Skin epidermis (tissue), 12 donors: ENCODE measurements at regions not wholly inside any gene's neighbourhood (a gene's known extent, or its start where the extent isn't known, plus 50 kb on each side); places are given as distances from the start of the nearest gene placed in this dataset.

Experiments
- H3K27ac ChIP-seq, 21 experiments: fragments of 200-600 bp; sonication (generic) in 11 of 21; one replicate each; pipeline ENCODE4 v1.5.0; 2020; ENCODE audit warnings: mild to moderate bottlenecking in 3 of 21, inconsistent platforms in 2 of 21, moderate library complexity in 2 of 21
- H3K4me3 ChIP-seq, 7 experiments: fragments of 200-600 bp; sonication (generic) in 2 of 7; one replicate each; pipeline ENCODE4 v1.5.0; 2020; ENCODE audit warnings: inconsistent platforms in 2 of 7, mild to moderate bottlenecking in 2 of 7, moderate library complexity in 1 of 7

DNA sequence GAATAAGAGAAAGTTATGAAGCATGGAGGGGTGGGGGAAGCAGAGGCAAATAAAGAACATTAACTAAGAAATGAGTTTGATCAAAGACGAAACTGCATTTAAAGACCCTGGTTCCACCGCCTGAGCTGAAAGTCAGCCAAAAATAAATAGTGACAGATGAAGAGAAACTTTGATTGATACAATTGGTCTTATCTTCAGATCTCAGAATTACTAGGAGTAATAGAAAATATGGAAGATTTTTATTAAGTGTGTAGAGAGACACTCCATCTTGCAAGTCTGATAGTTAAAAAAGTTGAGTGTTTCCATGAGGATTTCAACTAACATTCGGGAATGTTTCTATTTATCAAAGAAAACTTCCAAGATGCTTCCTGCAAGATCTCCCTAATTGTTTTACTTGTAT is 418.2 kb upstream of the ADGRL2 start:
- Histone ChIP-seq H3K27ac (no peak overlapping the region), H3K4me3 (no peak overlapping the region)

DNA sequence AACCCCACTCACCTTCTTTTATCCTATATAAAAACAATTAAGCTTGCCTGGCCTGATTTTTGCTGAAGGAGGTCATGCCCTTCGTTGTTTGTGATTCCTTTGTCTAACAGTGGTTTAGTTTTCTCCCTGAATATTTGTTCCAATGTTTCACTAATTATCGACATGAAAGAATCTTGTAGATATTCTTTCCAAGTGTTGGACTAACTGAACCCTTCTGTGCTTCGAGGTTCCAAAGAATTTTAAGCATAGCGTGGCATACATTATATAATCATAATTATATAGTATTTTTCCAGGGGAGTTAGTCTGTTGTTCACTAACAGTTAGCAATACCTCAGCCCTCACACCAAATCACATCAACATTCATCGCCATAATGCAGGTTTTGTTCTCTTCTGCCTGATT is 418.9 kb upstream of the ADGRL2 start:
- H3K27ac ChIP-seq: no peak overlapping the region
- H3K4me3 ChIP-seq: no peak overlapping the region

DNA sequence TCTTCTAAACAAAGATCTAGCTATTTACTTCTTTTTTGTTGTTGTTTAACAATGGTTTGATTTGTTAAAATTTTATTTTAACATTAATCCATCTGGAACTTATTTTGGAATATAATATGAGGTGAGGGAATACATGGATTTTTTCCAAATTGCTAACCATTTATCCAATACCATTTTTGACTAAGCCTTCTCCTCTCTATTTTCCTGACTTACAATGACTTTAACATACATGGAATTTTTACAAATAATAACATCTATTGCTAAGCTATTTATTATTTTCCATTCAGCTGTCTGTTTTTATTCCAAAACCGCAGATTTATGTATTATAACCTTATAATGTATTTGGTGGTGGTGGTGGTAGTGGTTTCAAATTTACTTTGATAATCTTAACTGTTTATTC is 420.3 kb upstream of the ADGRL2 start:
- H3K27ac ChIP-seq: no peak overlapping the region
- H3K4me3 ChIP-seq: no peak overlapping the region

DNA sequence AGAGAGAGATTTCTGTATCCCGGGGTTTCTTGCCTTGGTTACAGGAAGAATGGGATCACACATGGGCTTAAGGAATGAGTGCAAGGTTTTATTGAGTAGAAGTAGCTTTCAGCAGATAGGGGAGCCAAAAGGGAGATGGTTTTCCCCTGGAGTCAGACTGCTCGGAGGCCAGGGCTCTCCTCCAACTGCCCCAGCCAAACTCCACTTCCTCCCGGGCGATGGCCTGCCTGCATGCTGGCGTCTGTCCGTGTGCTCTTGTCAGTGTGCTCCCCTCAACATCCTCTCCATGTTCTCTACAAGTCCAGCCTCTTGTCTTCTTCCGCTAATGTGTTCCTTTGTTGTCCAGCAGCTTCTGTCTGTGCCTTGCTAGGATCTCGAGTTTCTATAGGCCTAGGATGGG is 421.3 kb upstream of the ADGRL2 start:
- Histone ChIP-seq H3K4me3 (no peak overlapping the region), H3K27ac (no peak overlapping the region)

DNA sequence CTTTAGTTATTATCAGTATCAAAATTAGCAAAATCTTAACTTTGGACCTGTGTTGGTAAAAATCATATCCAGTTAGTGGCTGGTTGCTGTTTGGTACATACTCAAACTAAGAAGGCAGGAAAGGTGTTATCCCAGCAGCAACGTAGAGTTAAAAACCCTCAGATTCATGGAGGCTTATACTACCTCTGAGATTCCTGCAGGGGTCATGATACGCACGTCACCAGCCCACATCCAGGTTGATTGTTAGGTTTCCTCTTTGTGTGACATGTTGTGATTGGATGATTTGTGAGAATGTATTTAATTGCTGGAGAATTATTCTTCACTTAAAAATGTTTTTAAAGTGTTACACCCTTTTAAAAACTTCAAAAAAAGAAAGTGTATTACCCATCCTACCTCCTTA is 423.3 kb upstream of the ADGRL2 start:
- no peak overlapping the region for H3K4me3 ChIP-seq
- no peak overlapping the region for H3K27ac ChIP-seq

DNA sequence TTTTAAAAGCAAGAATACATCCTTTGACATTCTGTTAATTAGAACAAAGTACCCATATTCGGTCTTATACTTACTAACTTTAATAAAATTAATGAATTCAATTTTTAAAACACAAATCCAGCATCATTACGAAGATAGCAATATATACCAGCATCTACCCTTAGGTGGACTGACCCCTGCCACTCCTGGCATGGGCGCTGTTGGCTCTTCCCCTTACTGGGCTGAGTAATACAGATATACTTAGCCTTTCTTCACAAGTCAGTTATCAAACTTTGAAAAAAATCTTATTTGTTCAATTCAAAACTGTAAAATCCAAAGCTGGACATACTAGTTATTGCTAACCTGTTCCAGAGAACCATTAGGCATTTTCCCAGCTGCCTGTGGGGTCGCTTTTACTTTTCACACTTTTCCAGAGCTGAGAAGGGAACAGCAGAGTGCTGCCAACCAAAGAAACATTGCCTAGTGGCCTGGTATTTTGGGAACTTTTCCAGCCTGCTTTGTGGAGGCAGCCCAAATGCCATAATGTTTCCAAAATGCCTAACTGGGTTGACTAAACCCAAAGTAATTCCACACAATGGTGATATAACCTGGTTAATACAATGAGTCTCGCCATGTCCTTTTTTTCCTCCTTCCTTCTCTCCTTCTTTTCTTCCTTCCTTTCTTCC is 424.7 kb upstream of the ADGRL2 start:
- Histone ChIP-seq H3K4me3 (no peak overlapping the region), H3K27ac (no peak overlapping the region)

DNA sequence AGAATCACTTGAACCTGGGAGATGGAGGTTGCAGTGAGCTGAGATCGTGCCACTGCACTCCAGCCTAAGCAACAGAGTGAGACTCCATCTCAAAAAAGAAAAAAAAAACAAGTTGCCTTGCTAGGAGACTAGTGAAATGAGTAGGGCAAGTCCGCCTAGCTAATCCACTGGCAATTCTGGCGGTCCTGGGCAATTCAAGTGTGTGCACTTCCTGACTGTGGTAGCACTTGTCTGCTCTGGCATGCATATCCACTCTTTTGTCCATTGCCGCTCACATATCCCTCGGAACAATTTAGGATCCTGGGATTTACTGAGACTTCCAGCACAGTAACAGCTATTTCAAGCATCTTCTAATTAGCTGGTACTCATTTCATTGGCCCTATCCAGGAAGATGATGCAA is 426.3 kb upstream of the ADGRL2 start:
- H3K4me3 ChIP-seq: no peak overlapping the region

DNA sequence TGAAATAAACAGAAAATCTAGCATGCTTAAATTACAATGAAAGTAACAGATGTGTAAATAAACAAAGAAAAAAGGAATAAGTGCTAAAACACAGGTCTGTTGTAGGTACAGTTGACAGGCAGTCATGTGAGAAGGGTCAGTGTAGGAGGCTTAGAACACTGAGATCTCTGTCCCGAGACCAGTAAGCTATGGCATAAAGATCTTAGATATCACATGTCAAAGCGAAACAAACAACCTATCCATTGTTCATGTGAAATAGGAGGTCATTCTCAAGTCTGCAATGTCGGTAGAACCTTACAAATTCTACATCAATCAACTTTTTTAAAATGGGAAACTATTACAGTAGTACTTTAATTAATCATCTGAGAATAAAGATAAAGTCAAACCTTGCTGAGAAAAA is 428.9 kb upstream of the ADGRL2 start:
- Histone ChIP-seq H3K4me3 (no peak overlapping the region), H3K27ac (no peak overlapping the region)

More for the DNA sequence above, 426.3 kb upstream of the ADGRL2 start:
- H3K27ac ChIP-seq: no peak overlapping the region

DNA sequence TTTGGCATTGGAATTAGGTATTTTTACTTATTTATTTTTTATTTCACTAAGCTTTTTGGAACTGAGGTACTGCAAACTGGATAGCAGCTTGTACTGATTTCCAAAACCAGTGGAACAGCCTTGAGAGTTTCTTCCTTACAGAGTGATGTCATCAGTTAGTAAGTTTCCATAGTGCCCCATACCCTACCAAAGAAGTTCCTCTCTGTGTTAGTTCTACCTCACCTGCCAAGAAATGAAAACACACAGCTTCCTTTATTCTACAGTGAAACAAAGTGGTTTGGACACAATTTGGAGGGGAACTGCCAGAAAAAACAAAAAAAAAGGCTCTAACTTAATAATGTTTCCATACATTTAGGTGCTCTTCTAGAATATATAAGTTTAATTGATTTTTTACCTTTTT is 430.9 kb upstream of the ADGRL2 start:
- no peak overlapping the region for H3K4me3 ChIP-seq

DNA sequence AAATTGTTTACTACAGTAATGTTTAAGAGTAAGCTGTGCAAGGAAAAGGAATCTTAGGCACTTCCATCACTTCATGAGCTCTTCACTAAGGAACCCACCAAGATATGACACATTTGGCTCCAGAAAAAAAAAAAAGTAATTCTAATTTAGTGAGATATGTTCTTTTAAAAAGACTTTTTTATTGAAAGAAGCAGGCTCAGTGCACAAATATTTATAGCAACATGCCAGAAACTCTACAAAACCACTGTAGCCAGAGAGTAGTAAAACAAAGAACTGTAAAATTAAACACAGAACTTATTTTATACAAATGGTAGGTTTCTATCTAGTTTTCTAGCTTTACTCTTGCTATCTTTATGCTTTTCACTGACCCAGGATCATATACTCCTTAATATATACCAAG is 434.6 kb upstream of the ADGRL2 start:
- Histone ChIP-seq H3K27ac (no peak overlapping the region), H3K4me3 (no peak overlapping the region)

More for the DNA sequence above, 430.9 kb upstream of the ADGRL2 start:
- H3K27ac ChIP-seq: no peak overlapping the region

DNA sequence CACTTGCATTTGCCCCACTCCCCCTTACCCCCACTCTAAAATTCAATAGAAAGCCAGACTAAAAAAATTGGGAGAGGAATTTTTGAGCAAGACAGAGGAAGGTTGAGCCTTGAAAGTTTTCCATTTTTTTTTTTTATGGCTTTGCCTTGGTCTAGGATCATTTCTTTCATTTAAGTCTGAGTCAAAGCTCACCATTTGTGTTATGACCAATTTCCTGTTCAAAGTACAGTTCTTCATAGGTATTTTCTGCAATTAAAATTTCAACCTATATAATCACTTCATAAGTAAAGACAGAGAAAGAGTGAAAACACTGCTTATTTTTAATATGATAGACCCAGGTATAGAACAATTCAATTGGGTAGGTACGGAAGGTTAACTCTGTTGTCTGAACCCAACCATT is 436.6 kb upstream of the ADGRL2 start:
- Histone ChIP-seq H3K4me3 (no peak overlapping the region), H3K27ac (no peak overlapping the region)

DNA sequence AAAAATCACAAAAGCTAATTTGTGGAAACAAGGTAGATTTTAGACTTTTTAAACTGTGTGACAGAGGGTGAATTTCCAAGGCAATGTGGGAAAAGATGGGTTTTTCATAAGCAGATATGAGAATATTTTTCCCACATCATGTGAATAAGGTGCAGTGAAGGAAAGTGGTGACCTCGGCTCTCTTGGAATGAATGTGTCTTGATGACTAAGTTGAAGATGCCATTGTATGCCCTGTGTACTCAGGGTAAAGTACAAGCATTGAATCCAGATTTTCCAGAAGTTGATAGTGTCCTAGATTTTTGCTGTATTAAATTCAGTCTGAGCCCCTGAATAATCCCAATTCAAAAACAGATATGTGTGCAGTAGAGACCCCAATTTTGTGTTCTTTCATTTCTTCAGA is 442.6 kb upstream of the ADGRL2 start:
- H3K4me3 ChIP-seq: no peak overlapping the region
- no peak overlapping the region for H3K27ac ChIP-seq

DNA sequence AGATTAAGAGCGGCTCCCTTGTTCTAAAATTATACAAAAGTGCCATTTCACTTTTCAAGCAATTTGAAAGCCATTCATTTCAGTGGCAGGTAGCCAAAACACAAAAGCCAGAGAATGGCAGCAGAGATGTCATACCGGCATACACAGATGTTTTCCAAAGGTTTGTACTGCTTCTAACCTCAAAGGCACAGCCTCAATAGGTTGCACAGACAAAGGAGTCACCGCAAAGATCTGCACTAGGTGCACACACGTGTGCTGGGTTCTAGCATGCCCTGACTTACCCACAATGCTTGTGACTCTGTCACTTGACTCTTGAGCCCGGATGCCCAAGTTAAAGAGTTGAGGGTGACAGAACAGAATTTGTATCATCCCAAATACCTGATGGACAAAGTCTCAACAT is 448.9 kb upstream of the ADGRL2 start:
- Histone ChIP-seq H3K4me3 (no peak overlapping the region), H3K27ac (no peak overlapping the region)

DNA sequence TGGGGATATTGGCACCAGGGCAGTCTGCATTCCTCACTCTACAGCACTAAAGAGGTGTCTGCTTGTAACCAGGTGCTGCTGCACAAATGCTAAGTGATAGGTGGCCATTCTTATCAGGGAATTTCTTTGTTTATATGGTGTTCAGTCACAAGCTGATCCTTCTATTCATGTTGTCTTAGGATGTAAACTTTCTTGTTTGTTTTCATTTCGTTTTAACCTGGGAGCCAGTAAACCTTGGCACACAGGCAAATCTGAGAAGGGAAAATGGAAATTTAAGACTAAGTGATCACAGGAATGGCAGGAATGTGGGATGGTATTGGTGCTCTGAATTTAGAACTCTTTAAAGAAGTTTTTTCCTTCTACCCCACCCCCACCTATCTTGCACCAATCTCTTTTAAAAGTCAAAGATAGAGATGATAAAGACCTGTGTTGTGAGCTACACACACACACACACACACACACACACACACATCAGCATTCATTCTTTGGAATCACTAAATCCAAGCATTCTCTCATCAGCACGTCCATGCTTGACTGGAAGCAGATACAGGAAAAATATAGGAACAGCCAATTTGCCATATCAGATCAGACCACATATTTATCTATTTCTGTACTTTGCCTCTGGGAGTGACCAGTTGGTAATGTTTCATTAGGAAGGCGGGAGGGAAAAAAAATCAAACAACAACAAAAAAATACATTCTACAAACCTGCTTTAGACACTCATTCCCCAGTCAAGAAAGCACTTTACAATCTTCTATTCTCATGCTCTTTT is 451.4 kb upstream of the ADGRL2 start:
- Histone ChIP-seq H3K27ac (no peak overlapping the region), H3K4me3 (no peak overlapping the region)

DNA sequence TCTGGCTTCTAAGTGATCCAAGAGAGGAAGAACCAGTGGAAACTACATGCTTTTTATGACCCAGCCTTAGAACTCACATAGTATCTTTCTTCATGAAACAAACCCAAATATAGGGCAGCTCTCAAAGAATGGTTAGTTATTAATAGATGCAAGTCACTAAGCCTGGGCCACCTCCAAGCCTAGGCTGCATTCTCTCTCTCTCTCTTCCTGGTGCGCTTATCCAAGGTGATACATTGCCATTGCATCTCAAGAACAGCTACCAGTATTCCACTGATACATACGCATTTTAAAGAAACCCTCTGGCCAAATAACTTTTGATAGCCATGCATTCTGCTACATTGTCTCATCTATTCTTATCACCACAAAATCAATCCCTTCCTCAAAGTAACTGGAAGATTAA is 455.6 kb upstream of the ADGRL2 start:
- Histone ChIP-seq H3K4me3 (no peak overlapping the region), H3K27ac (no peak overlapping the region)

DNA sequence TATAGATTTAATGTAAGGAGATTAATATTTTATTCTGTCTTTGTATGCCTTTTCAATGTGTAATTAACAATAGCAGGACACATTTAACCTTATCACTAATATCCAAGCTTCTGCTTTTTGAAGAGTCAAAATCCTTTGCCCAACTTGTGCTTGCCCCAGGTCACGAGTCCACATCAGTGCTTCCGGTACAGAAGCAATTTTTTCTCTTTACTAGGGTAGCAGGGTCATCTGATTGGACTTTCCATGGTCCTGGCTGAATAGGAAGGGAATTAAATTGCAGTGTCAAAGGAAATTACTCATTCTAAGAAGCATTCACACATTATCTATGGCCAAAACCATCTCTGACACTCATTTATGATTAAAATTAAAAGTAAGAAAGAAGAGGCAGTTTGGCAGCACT is 460.5 kb upstream of the ADGRL2 start:
- Histone ChIP-seq H3K4me3 (no peak overlapping the region), H3K27ac (no peak overlapping the region)

DNA sequence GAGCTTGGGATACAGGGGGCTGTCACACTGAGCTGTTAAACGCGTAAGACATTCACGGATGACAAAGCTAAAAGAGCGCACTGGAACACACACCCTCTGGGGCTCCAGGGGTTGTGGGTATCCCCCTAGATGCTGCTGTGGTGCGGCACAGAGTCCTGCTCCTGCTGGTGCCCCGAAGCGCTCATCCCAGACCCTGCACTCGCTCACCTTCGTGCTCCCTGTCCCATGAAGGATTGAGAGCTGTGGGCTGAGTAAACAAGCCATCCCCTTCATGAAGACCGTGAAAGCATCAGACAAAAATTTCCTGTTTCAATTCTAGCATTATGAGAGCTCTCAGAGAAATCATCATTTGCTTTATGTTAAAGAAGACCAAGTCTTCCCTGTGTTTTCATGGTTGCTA is 463.5 kb upstream of the ADGRL2 start:
- H3K27ac ChIP-seq: no peak overlapping the region
- H3K4me3 ChIP-seq: no peak overlapping the region

DNA sequence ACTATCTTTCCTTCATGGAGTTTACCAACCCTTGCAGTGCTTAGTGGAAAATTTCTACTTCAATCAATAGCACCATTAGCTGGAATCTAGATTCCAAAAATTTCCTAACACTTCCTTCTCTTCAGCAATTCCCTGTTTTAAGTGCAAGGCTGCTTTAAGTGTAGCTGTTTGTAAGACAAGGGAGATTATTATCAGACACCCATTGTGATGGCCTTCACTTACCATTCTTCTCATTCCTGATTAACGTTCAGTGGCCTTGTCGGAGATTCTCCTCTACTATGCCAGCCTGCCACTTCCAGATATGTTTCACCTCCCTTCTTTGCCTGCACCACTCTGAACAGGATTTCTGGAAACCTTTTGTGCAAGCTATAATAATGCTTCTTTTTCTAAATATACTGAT is 464.9 kb upstream of the ADGRL2 start:
- no peak overlapping the region for H3K4me3 ChIP-seq
- H3K27ac ChIP-seq: no peak overlapping the region

DNA sequence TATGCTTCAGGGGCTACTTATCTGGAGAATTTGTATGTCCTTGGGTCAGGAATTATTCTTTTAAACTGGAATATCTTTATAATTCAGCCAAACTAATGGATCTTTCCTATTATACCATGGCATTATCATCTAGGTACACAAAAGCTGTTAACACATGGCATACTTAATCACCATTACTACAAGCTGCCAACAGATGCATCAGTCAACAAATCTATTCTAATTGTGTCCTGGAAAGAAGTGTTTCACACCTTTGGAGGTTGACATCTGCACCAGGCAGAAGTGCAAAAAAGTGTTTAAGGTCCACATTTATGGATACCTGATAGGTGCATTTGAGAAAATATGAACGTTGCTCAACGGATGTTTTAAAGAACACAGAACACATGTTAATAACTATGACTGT is 470.2 kb upstream of the ADGRL2 start:
- H3K27ac ChIP-seq: no peak overlapping the region
- H3K4me3 ChIP-seq: no peak overlapping the region

DNA sequence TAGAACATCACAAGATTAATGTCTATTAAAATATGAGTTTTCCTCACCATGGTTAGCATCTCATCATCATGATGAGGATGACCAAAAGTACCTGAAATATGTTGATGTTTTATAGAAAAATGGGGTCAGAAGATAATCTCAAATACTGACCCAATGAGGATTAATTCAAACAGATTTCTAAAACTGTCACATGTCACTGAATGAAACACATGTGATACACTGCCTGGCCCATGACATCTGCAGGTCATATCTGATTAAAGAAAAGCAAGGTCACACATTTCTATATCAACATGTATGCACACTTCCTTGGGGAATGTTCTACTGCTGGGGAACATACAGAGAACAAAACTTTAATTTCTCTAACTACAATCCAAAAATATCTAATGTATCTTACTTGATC is 470.6 kb upstream of the ADGRL2 start:
- H3K4me3 ChIP-seq: no peak overlapping the region
- H3K27ac ChIP-seq: no peak overlapping the region

DNA sequence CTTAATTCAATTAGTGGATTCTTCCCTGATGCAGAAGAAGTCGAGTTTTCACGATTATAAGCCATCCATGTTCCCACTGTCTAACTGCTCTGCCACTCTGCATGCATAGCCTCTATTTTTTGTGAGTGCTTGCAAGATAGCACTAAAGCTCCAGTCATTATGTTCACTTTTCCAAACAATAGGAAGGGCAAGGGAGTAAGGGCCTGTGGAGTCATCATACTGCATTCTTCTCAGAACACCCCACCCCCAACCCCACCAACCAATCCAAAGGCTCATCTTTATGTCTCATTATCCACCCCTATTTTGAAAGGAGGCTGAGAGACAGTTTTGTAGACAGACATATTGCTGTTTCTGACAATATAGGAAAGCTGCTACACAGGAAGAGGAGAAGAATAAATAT is 471.7 kb upstream of the ADGRL2 start:
- Histone ChIP-seq H3K4me3 (no peak overlapping the region), H3K27ac (no peak overlapping the region)

DNA sequence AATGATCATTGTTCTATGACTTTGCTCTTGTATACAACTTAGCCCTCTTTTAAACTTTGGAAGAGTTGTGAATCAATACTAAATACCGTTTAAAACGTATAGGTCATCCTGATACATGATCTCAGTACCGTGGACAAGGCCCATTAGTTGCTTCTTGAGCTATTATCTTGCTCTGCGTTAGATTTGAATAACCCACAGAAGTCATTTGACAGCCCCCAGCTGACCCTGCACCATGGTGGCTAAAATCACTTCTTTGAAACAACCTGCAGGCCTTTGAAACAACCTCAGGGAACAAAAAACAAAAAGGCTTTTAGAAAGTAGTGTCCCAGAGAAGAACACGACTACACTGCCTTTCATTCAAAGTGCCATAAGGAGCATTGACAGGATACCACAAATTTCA is 473.0 kb upstream of the ADGRL2 start:
- H3K27ac ChIP-seq: no peak overlapping the region
- no peak overlapping the region for H3K4me3 ChIP-seq
